Activated CD4-positive, alpha-beta T cell treated with anti-CD3 and anti-CD28 coated beads, Interleukin-10, Interleukin-2, amounts not matched to agents 100 ng/mL and 50 ng/mL, durations not matched to agents 16 hours and 8 hours (primary cell): ENCODE measurements at regions not wholly inside any gene's neighbourhood (a gene's known extent, or its start where the extent isn't known, plus 50 kb on each side); places are given as distances from the start of the nearest gene placed in this dataset.

Source experiments
- DNase-seq: peaks from one replicate; pipeline ENCODE4 v3.0.0-alpha.2; 2020

DNA sequence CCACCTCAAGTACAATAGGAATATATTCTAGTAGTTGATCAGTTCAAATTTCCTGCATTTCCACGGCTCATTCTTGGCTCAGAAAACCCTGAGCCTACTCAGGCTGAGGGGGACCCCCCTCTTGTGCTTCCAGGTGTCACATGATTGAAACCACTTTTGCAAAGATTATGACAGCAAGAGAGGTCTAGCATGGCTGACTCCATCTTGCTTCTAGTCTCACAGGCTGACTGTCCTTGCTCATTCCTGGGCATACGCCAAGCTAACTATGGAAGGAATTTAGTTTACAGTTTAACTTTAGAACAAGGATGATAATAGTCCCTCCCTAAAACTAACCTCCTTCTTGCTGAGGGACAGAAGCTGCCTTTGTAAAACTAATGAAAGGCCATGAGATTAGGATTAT is 154.1 kb downstream of the SNX18 start:
- DNase-seq: no peak

DNA sequence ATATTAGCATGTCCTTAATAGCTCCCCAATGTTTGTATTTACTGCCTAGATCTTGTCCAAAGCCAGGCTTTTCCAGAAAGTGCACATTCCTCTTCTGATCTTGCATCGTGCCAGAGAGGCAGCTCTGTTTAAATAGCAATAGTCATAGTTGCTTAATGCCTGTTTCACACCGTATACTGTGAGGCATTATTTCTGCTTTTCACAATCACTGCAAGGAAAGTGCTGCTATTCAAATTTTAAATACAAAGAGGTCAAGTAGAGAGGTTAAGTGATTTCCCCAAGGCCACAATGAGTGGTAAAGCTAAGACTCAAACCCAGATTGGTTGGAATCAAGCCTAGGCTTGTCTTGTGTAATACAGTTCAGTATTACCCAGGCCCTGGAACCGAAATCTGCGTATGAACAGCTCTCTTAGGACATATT is 153.6 kb downstream of the SNX18 start:
- no peak for DNase-seq

DNA sequence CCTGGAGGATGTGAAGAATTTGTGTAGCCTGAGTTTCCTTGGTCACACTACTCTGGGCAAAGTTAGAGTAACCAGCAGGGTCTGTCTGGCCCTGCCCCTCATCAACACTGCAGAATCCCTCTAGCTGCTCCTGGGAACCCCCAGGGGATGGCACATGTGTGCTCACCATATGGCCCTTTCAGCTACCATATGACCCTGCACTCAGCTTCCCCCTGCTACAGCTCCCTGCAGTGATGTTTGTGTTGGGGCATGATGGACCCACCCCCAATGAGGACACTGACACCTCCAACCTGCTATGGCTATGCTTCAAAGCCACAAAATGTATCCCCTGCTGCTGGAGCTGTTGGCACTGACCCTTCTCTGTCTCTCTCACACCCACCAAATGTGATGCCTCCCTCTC is 152.7 kb downstream of the SNX18 start:
- DNase-seq: no peak

DNA sequence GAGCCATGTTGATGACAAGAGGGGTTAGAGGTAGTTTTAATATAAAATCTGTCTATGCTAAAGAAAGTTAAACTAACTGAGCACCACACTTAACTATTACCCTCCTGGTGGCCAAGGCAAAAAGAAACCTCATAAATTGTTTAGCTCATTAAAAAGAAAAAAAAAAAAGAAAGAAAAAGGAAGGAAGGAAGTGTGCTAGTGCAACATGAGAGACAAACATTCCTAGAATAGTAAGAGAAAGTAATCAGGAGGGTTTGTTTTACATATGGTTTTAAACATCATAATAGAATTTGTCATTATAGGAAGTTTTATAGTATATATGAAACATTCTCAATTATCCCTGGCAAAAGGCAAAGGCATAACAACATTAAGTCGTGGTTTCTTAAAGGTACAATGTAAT is 152.3 kb downstream of the SNX18 start:
- DNase-seq: no peak

DNA sequence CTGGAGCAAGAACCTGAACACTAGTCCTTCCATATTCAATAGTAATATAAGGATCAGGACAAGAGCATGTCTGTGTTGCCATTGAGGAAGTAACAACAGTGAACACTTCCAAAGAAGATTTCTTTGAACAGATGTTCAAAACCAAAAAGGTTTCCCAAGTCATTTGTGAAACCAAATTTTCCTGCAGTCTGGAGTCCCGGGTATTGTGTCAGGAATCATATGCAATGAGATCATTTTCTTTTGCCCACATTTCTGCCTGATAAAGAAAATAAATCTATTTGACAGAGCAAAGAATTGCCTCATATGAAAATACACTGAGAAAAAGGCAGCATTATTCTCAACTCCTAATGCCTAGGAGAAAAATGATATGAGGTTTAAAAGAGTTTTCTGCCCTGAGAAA is 151.7 kb downstream of the SNX18 start:
- DNase-seq: no peak

DNA sequence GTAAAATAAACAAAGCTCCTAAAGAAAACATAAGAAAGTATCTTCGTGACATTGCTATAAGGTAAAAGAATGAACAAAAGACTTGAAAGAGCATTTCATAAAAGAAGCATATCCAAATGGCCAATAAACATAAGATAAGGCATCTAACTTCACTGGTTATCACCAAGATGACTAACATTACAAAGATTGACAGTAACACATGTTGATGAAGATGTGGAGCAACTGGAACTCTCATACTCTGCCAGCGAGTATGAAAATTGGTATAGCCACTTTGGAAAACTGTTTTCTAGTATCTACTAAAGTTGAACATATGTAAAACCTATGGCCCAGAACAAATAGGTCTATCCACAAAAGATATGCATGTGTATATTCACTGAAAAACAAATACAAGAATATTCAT is 150.5 kb downstream of the SNX18 start:
- DNase-seq: no peak

DNA sequence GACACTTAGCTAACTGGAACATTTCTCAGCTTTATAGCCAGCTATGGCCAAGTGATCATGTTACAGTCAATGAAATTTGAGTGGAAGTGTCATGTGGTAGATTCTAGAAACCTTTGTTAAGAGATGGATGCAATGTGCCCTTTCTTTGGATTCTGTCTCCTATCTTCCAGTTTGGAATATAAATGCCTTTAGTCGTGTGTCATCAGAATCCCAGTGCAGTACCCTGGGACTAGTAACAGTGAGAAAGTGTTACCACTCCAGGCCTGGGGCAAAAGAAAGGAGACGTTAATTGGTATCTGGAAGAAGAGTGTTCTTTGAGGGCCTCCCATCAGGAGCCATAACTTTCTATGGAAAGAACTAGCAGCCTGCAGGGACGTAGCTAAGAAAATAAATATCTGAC is 149.6 kb downstream of the SNX18 start:
- no peak for DNase-seq

DNA sequence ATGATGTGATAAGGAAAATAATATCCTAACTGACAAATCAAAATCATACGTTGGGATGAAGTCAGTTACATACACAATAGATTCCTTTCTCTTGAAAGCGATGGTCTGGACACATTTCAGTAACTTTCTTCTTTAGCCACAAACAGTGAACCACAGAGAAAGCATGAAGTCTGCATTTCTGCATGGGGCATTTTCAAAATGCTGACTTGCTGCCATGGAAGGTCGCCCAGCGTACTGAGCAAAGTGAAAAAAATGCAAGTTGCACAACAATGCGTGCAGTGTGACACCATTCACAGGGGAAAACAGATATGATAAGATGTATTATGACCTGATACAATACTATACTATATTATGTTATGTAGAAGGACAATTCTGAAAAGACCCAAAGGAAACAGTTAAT is 146.3 kb downstream of the SNX18 start:
- DNase-seq: no peak

DNA sequence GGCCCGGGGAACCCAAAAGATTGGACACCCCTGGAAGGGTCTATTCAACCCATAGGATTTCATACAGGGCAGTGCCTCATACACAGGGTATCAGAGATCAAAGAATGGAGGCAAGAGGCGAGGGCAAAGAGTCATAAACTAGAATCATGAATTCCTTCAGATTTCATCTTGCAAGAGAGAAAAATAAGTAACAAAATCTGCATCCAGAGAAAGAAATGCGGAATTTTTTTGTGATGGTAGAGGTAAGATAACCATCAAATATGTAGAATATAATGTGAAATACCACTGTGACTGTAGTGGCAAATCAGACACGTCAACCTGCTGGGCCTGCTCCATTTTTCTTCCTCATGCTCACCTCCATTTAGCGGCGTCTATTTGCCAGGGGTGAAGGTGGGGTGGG is 143.6 kb downstream of the SNX18 start:
- no peak for DNase-seq

DNA sequence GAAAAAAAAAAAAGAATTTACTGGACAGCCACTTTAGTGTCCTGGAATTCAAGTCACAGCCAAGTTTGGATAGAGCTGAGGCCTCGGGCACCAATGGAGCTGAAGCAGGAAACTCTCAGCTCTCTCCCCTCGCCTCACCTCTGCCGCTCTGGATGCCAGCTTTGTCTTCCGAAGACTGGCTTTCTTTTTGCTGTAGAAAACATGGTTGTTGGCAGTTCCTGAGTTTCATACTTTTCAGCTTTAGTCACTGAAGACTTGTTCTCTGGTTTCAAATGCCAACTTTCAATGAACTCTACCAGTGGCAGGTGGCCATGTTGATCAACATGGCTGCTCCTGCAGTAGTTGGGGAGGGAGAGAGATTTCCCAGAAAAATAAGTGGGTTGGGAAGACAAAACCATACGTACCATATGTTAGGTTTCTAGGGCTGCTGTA is 142.2 kb downstream of the SNX18 start:
- no peak for DNase-seq

DNA sequence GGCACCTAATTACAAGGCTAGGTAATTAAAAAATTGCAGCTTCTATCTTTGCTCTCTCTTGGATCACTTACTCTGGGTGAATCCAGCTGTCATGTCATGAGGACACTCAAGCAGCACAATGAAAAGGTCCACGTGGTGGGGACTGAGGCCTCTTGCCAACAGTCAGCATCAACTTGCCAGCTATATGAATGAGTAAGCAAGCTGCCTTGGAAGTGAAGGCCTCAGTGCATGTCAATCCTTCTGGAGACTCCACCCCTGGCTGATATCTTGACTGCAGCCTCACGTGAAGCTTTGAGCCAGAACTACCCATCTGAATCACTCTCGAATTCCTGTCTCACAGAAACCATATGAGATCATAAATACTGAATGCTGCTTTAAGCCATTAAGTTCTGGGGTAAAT is 140.5 kb downstream of the SNX18 start:
- peak; percentile 11 for DNase-seq

DNA sequence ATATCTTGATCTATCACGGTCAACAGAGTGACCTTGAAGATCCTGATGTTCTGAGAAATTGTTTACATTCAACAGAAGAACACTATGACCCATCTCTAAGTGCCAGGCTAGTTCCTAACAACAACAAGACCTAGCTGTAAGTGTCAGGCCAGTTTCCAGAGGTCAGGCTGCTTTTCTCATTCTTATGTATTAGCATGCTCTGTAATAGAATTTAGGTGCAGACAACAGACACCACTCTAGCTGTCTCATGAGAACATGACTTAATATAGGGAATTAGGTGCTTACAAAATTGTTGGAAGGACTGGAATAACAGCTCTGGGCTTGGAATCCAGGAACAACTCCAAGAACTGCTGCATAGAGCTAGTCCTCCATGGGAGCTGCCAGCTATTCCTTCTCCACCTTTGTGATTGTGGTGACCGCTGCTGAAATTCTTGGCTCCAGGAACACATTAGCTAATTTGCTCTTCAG is 138.7 kb downstream of the SNX18 start:
- DNase-seq: no peak

DNA sequence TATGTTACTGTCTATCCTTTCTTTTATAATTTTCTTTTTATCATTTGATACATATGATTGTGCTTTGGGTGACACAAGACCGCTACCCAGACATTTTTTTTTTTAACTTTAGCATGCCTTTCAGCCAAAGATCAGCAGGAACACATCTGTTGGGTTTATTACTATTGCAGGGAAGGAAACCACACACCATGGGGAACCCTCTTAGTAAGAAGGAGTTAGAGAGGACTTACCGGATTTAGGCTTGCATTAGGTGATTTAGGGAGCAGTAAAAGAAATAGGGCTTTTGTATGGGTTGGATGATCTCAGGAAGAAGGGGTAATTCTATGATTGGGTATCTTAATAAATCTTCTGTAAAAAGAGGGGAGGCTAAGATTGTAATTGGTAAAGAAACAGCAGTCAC is 138.2 kb downstream of the SNX18 start:
- no peak for DNase-seq

DNA sequence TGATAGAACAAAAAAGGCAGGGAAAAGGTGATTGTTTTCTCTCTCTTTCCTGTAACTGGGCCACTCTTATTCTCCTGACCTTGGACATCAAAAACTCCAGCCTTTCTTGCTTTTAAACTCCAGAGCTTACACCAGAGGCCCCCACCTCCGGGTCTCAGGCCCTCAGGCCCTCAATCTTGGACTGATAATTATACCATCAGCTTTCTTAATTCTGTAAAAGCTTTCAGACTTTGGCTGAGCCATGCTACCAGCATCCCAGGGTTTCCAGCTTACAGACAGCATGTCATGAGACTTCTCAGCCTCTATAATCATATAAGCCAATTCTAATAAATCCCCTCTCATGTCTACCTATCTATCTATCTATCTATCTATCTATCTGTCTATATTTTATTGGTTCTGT is 137.7 kb downstream of the SNX18 start:
- DNase-seq: no peak

DNA sequence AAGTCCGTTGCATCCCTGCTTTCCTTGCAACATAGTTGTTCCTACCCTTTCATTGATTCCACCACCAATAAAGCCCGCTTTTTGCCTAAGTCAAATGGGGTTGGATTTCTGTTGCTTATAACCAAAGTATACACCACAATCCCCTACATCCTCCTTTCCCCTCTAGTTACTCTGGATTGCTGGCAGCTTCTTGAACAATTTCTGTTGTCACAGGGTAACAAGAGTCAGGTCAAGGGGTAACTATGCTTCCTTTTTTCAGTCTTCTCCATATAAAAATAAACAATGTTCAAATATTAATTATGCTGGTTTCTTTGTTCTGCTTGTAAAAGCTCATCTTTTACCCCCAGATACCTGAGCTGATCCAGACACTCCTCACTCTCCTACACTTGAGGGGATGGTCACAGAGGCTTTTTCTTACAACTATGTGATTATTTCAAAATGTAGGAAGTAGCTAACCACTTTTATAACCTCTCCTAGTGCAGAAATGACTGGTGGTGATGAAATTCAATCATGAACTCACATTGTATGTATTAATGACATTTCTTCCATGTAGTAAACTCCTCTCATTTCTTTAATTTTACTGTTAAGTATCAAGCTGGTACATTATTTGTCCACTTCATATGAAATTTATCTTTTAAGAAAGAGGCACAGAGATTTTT is 136.5 kb downstream of the SNX18 start:
- DNase-seq: peak; percentile 36

DNA sequence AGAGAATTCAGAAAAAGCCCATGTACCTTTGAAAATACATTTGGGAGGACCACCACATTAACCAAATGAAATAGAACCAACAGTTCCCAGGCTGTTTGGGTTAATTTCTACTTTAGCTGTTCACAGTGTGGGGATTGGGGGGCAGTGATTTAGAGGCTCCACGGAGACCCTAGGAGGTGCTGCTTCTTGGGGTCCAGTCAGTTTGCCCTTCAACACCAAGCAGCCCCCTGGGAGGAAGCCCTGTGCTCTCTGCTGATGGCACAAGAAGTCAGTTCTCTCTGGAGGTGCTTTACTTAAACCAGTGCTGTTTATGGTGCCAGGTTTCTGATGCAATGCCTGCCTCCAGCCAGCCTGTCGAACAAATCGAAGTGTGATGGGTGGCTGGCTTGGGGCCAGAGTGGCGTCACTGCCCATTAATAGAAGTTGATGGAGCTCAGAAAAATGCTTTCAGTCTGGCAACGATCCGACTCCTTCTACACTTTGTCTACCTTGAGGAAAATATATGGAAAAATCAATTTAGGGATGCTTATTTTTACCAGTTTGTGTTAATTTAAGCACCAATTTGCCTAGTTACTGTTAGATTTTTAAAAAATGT is 134.0 kb downstream of the SNX18 start:
- DNase-seq: no peak

DNA sequence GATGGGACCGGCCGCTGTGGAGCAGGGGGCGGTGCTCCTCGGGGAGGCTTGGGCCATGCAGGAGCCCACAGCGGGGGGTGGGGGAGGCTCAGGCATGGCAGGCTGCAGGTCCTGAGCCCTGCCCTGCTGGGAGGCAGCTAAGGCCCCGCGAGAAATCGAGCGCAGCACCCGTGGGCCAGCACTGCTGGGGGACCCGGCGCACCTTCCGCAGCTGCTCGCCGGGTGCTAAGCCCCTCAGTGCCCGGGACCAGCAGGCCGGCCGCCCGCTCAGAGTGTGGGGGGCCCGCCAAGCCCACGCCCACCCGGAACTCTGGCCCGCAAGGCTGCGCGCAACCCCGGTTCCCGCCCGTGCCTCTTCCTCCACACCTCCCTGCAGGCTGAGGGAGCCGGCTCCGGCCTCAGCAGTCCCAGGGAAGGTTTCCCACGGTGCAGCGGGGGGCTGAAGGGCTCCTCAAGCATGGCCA is 131.5 kb downstream of the SNX18 start:
- DNase-seq: no peak

DNA sequence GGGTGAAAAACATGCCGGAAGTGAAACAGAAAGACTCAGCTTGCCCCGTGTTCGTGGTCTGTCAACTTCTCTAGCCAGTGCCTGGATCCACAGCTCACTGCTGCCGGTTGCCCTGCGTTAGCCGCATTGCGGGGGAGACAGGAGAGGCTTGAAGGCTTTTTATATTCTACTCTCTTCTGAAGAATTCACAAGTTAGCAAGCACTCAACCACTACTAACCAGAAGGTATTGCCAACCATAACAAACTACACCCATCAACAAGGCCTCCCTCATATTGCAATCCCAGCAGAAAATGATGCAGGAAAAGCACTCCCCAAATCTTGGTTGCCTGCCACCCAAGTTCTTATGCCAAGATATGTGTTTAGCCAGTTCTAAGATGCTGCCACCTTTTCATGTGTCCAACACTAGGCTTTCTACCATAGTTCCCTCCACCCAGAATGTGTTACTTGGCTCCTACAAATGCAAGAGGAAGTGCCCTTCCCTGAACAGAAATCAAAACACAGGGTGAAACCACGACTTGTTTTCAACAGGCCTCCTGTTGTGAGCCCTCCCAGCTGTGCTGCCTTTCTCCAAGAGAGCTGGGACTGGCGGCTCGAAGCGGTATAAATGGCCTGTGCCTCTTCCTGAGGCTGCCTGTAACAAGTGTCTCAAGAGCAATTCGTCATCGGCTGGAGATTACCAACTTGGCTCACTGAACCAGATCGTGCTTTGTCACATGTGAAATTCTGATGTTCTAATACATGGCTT is 129.0 kb downstream of the SNX18 start:
- DNase-seq: peak; percentile 88

DNA sequence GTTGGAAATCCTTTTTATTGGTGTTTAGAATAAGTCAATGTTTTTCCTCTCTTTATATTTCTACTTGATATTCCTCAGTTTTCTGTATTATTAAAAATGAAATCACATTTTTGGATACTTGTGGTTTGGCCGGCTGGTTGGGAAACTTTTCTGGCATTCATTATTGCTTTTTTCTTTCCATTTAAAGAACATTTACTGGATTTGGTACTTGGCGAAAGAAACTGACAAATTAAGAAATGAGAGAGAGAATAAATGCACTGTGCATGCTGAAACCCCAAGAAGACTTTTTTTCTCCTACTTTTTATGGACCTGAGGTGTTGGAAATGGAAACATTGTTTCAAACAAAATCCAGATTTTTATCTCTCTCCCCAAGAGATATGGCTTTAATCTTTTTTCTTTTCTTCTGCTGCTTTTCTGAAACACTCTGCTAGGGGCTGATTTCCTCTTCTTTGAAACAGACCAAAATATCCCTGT is 128.4 kb downstream of the SNX18 start:
- no peak for DNase-seq

DNA sequence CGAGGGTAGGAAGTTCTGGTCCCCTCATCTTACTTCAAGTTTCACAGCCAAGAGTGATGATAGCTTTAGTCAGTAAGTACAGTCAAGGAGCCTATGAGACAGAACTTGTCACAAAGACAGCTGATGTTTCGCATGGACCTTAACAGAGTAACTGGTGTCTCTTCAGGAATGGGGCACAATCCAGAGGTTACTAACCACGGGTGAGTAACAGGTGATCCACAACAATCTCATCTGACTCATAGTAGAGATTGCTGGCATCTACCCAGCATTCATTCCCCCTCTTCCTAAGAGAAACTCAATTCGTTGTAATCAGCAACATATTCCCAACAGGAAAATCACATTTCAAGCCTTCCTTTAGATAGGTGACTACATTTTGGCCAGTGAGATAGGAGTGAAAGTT is 126.7 kb downstream of the SNX18 start:
- DNase-seq: no peak

DNA sequence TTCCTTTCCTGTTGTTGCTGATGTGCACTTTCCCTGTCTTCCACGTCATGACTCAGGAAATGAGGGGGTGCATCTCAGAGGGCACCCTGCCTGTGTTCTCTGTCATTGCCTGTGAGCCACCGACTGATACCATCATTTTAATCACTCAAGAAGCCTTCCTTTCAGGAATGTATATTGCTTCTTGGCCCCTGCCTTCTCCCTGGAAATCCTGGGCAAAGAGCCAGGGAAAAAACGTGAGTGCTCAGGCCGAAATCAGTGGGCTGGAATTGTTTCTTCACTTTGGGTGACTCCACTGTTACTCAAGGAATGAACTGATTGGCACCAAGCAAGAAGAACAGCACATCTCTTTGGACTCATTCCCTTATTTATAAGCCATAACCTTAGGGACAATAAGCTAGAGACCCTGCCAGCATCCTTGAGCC is 126.1 kb downstream of the SNX18 start:
- no peak for DNase-seq

DNA sequence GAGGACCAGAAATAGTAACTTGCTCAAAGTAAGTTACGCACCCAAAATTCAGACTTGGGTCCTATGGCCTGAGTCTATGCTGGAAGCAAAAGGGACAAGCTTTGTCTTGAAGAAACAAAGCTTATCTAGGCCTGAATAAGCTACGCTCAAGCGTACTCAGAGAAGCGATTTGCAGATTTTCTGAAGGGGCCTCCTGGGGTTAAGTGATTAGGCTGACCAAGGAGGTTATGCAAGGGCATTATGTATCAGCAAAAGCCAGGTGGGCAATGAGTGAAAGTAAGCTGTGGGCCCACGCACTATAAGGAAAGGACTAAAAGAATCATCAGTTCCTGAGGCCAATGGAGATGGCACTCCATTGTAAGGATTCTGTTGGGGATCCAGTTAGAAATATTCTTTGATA is 122.1 kb downstream of the SNX18 start:
- no peak for DNase-seq

DNA sequence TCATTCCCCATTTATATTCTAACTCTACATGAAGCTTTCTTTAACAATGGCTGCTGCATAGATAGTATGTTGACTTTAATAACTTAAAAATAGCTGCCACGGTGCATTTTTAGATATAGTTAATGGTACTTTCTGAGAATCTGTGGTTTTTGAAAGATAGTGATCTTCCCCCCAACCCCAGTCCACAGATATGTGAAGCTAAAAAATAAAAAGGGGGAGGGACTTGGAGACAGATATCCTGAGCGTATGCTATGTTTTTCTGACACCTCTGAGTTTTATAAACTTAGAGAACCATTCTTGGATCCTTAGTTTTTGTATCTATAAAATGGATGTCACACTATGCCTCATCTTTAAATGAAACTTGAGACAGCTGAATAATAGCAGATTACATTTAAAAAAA is 120.5 kb downstream of the SNX18 start:
- no peak for DNase-seq

DNA sequence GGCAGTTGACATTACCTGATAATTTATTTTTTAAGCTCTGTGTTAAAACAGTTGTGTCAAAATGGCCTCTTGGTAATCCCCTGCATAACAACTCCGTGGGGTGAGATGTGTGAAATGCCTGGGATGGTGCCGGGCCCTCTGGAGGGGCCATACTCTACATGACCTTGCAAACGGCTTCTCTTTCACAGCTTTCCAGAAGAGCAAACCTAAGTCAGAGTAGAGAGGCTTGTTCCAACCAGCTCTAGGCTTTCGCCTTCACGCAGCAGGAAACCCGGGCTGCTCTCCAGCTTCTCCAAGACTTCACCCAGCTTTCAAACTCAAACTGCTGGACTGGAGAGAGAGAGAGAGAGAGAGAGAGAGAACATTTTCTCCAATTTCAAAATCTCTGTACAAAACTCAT is 120.1 kb downstream of the SNX18 start:
- no peak for DNase-seq
